Stimulated activated CD8-positive, alpha-beta memory T cell treated with anti-CD3 and anti-CD28 coated beads, Interleukin-7, amount 100 ng/mL, for 24 hours (primary cell): ENCODE measurements at regions not wholly inside any gene's neighbourhood (a gene's known extent, or its start where the extent isn't known, plus 50 kb on each side); places are given as distances from the start of the nearest gene placed in this dataset.

Experiments
- DNase-seq: peaks from one replicate; pipeline ENCODE4 v3.0.0-alpha.2; 2020; ENCODE audit warnings: low read depth

DNA sequence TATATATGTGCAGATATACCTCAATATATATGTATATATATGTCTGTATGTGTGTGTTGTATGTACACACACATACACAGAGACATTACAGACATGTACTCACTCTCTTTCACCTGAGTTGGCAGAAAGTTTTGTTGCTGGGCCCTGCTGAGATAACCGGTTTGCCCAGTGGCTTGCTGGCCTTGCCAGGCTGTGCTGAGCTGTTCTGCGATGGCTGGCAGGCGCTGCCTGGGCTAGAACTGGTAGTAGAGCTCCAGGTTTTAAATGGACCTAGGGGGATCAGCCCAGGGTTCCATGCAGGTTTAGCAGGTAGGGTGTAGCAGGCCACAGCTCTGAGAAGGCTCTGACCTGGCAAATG, 394.3 kb downstream of the GADD45G start:
- DNase-seq, result no peak

GRCh38 chr9:89999534-90000370, 394.9 kb downstream of the GADD45G start:
- DNase-seq, result peak; percentile 25

- no peak for DNase-seq
Measured at GRCh38 chr9:90000925-90001324, 396.1 kb downstream of the GADD45G start.

DNA sequence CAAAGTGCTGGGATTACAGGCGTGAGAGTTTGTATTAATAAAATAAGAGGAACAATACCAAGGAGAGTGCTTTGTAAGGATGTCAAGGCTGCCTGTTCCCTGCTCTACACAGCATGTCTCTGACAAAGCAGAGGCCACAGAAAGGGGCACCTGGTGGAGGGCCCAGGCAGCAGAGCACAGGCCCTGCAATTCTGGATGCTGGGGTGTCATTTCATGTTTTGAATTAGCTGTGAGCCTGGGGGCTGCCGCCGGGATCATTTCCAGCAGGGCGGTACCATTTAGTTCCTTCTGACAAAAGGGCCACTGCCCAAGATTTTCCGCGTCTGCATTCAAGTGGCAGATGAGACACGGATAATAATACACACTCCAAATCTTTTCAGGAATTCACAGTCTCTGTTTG, 396.9 kb downstream of the GADD45G start:
- no peak for DNase-seq

- no peak for DNase-seq
Measured at GRCh38 chr9:90002397-90003271, 397.8 kb downstream of the GADD45G start.

DNA sequence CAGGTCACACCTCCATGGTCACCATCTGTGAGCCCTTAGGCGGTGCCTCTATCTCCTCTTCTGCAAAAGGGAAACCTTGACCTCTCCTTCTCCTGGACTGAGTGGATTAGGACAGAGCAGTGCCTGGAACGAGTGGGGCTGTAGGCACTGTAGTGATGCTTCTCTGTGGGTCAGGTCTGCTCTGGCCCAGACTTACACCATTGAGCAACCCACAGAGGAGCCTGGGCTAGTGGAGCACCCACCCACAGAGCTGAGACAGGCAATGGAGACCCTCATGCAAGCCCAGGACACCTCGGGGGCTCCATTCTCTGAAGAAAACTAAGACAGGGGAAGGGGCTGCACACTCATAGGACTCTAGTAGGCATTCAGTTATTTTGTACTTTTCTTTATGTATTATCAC, 400.6 kb downstream of the GADD45G start:
- no peak for DNase-seq

GRCh38 chr9:90007516-90008440, 403.0 kb downstream of the GADD45G start:
- no peak for DNase-seq

- DNase-seq, result no peak
Measured at GRCh38 chr9:90009447-90009846, 404.6 kb downstream of the GADD45G start.

DNA sequence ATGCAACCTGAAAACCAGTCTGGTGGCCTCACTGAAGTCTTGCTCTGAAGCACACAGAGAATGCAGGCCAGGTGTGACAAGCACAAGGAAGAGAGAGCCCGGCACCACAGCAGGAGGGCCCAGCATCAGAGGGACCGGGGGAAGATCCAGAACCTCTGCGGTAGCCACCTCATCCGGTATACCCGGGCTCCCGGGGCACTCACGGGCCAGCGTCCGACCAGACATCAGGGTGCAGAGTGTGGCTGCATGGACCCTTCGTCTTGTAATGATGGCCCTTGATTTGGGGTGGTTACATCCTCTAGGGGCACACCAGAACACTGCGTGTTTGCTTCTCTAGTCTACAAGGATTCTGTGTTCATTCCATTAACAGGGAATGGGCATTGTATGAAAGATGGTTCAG, 406.0 kb downstream of the GADD45G start:
- no peak for DNase-seq

GRCh38 chr9:90012949-90013348, 408.1 kb downstream of the GADD45G start:
- no peak for DNase-seq

DNA sequence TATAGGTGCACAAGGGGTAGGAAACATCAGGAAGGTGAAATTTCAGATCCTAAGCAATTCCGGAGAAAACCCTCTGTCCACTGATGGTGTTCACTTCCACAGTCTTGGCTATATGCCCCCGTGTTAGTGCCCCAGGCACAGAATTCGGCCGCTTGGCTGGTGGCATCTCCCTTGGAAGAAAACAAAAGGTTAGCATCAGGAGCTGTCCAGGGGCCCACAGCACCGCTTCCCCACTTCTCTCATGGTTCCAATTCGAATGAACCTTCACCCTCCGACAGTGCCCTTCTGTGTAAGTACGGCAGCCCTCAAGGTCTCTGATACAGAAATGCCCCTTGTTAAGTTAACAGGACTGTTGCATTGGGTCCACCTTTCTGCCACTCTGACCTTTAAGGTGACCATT, 409.0 kb downstream of the GADD45G start:
- DNase-seq, result no peak

DNA sequence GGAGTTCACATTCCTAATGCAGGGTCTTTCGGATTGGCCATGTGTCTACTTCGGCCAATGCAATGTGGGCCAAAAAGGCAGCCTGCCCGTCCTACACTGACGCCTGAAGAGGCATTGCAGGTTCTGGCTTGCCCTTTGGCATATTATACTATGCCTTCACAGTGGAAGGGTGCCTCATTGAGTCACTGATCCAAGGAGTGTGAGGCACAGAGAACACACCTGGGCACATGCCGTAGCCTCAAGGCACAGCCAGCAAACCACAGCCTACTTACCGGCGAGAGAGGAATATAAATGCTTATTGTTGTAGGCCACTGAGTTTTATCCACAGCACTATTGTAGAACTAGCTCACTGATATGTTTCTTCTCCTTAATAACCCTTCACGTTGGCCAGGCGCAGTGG, 409.6 kb downstream of the GADD45G start:
- DNase-seq, result no peak

DNA sequence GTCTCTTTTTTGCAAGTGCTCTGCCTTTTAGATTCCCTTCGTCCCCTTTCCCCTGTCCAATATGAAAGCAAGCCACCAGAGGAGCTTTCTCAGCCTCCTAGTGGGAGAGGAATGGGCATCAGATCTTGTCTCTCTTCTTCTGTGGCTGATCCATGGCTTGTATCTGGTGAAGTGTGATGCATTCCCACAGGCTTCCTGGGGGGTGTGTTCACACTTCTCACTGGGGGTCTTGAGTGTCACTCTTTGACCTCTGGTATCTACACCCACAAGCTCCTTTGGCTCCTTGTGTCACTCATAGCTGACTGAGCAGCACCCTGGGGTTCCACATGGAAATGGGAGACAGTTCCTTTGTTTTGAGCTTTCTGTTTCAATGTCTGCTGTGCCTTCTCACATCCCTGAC, 411.5 kb downstream of the GADD45G start:
- DNase-seq, result no peak

- DNase-seq, result no peak
Measured at GRCh38 chr9:90017679-90018078, 412.9 kb downstream of the GADD45G start.

GRCh38 chr9:90018688-90019087, 413.9 kb downstream of the GADD45G start:
- DNase-seq, result no peak

DNA sequence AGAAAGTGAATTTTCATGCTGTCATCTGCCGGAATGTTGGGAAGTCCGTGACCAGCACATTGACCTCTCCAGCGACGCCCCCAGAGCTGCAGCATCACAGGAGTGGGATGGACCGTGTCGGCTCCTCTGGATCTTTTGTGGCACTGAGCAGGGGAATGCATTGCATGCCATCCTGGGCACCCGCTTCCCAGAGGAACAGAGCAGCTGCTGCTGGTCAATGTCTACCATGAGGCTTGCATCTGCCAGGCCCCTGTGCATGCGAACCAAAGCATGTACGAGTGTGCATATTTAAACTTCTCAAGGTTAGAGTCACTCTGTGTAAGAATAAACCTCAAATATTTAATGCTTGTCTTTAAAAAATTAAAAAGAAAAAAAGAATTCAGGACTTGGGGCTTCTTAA, 414.8 kb downstream of the GADD45G start:
- no peak for DNase-seq

DNA sequence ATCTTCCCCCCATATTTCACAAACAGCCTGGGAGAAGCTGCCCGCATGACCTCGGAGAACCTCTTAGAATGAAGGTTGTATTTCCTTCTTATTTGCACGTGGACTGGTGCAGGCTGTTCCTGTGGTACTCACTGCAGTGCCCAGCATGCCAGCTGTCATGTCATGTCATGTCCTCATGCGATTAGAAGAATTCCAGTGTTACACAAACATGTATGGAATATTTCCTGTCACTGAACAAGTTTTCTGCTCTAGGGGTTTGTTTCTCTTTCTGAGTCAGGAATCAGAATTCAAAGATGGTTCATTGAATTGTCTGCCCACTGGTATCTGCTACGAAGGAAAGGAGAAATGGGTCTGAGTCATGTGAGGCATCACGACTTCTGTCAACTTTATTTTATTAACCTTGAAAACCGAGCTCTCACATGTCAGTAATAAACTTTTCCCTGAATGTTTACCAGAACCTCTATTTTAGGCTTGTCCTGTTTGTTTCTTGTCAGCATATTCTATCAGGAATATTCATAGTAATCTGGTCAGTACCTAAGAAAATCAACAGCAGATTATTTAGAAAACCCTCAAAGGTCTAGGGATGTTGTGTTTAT, 415.6 kb downstream of the GADD45G start:
- DNase-seq, result no peak

GRCh38 chr9:90021216-90021906, 416.5 kb downstream of the GADD45G start:
- DNase-seq, result no peak

DNA sequence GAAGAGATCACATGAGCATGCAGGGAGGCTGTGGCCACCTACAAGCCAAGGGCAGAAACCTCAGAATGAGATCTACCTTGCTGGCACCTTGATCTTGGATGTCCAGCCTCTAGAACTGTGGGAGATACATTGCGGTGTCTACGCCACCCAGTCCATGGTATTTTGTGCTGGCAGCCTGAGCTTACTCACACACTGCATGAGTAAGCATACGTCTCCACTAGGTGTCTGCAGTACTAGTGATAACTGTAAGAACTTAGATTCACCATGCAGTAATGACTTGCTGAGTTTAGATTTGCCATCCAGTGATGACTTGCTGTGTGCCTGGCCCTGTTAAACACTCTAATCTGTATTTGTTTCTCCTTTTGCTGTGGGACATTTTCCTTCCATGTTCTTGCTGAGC, 417.7 kb downstream of the GADD45G start:
- no peak for DNase-seq

GRCh38 chr9:90023861-90024260, 419.0 kb downstream of the GADD45G start:
- no peak for DNase-seq

DNA sequence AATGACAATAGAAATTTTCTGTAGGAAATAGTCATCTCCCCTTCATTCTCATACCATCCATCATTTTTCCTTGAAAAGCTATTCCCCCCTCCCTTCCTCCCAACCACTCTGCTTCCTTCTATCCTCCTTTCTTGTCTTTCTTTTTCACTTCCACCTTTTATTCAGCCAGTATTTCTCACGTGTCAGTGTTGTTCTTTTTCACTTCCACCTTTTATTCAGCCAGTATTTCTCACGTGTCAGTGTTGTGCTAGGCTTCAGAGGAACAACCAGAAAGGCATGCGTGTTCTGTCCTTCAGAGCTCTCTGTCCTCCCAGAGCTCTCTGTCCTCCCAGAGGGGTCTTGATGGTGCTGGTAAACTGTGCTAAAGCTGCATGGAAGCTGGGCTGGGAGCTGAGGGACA, 419.6 kb downstream of the GADD45G start:
- no peak for DNase-seq
